Epidermal melanocyte (primary cell): ENCODE measurements at regions not wholly inside any gene's neighbourhood (a gene's known extent, or its start where the extent isn't known, plus 50 kb on each side); places are given as distances from the start of the nearest gene placed in this dataset.

Source experiments
- DNase-seq: peaks from one replicate; pipeline ENCODE4 v3.0.0; 2011; ENCODE audit warnings: low spot score; ENCODE audit not compliant: insufficient read length

DNA sequence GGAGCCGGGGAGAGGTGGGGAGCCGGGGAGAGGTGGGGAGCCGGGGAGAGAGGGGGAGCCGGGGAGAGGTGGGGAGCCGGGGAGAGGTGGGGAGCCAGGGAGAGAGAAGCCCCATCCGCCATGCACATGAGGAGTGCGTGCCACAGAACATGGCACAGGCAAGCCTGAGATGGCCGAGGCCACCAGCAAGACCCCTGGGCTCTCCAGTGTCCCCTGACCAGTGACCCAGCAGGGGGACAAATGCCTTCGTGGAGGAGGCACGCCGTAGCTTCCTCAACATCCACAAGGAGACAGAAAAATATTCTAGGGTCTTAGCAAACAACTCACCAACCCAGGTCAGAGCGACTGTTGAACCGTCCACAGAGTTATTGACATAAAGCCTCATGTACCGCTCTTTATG, 618.8 kb downstream of the TBC1D22A start:
- no peak for DNase-seq

DNA sequence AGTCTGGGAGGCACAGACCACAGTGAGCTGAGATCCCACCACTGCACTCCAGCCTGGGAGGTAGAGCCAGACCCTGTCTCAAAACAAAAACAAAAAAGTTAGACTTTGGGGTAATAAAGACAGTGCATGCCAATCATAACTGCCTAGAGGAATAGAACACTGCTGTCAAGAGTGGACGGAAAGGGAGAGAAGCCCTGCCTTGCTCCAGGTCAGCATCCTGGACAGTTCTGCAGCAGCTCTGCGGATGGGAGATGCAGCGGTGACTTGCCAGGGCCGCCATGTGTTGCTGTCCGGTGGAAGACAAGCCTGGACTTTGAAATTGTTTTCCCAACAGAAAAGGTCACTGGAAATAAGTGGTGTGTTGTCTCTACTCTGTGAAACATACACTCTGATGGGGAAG, 618.2 kb downstream of the TBC1D22A start:
- no peak for DNase-seq

GRCh38 chr22:47379037-47379436, 616.6 kb downstream of the TBC1D22A start:
- no peak for DNase-seq

DNA sequence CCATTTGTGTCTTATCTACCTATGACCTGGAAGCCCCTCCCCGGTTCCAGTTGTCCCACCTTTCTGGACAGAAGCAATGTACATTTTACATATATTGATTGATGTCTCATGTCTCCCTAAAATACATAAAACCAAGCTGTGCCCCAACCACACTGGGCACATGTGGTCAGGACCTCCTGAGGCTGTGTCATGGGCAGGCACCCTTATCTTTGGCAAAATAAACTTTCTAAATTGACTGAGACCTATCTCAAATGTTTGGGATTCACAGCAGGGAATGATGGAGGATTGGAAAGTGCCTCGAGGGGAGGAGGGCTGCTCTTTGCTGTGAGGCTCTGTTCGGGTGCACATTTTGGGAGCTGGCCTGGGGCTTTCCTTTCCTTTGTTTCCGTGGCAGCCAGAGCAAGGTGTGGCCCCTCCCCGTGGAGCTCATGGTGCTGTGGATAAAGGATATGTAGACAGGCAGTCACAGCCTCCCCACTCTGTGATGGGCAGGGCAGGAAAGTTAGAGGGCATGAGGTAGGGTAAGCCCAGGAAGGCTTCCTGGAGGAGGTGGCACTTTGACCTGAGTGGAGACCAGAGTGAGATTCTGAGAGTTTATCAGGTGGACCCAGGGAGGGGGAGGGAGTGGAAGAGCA, 615.6 kb downstream of the TBC1D22A start:
- DNase-seq, result no peak

DNA sequence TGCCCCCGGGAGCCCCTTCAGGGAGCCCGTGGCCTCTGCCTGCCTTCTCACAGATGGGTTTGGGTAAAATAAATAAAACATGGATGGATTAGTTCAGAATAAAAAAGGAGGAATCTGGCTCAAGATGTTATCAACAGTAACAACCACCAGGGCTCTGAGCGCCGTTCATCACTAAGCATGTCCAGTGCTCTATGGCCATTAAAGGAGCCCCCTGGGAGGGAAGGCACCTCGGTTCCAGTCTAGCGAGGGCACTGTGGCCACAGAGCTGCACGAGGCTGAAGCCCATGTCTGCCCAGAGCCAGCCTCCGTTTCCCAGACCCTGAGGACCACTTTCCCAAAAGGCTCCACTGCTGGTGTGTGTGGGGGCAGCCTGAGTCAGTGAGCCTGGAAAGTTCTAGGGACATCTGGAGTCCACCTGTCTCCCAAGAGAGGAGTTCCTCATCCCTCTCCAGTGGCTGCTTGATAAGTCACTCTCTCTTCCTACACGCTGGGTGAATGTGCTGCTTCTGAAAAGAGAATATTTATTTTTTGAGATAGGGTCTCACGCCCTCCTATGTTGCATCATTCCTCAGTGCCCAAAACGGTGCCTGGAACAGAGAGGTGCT, 614.6 kb downstream of the TBC1D22A start:
- no peak for DNase-seq

- DNase-seq, result no peak
Observed at GRCh38 chr22:47376322-47376700, 613.9 kb downstream of the TBC1D22A start.

DNA sequence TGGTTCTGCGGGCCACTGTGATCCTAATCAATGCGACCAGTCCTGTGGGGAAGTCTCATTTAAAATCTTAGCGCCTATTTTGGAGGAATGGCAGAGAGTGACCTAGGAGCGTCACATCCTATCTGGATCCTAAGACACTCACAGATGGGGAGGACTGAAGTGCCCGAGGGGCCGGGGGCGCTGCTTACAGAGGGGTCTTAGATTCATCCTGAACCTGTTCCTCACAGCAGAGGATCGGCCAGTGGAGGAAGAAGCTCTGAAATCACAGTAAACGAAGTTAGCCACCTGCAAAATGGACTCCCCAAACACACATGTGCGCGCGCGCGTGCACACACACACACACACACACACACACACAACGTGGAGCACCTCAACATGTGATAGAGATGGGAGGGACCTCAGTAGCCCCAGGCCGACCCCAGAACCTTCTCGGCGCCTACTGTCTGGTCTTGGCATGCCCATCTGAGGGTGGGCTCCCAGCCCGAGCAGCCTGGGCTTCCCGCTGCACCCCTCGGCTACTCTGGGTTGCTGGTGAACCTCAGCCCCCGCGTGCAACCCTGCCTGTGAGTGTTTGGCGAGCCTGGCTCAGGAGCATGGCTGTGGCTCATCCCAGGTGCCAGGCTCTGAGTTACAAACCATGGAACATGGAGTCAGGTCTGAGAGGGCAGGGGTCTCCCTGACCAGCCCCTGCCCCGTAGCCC, 613.3 kb downstream of the TBC1D22A start:
- DNase-seq, result no peak

DNA sequence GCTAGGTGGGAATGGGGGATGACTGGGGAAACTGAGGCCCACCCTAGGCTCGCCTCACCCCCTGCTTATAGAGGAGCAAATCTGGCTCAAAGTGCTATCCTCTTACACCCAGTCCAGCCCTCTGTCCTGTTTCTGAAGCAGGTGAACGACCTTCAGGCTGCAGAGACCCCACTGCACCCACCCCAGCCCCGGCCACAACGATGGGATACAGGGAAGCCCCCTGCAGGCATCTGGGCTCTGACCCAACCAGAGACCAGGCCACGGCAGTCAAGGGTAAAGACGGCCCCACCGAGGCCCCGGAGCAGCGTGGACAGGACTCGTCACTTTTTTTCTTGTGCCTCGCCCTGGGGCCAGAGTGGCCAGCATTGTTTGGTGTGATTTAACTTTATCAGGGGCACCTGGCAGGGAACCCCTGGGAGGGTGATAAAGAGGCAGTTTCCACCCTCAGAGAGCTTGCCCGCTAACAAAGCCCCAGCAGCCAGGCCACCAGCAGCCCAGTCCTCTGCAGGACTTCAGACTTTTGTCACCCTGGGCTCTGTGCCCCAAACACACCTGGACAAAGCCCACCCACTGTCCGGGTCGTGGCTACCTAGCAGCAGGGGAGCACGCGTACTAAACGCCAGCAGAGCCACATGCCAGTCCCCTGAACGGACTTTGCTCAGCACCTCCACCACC, 612.6 kb downstream of the TBC1D22A start:
- no peak for DNase-seq

DNA sequence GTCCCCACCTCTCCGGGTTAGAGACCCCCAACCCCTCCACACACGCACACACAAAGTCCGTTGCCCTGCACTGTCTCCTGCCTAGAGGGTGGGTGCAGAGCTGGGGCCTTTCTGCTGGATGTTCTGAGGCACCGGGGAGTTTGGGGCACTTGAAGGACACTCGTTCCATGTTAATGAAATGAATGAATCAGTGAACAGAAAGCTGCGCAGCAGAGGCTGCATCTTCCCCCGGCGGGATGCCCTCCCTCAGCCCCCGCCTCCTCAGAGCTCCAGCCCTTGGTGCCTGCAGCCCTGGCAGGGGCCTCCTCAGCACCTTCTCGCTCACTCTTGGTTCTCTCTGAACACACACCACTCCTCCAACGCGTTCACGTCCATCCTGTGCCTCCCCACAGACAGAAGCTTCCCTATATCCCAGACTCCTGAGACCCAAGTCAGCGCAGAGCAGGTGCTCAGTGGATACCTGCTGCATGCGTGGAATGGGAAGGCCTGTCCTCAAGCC, 611.9 kb downstream of the TBC1D22A start:
- no peak for DNase-seq

DNA sequence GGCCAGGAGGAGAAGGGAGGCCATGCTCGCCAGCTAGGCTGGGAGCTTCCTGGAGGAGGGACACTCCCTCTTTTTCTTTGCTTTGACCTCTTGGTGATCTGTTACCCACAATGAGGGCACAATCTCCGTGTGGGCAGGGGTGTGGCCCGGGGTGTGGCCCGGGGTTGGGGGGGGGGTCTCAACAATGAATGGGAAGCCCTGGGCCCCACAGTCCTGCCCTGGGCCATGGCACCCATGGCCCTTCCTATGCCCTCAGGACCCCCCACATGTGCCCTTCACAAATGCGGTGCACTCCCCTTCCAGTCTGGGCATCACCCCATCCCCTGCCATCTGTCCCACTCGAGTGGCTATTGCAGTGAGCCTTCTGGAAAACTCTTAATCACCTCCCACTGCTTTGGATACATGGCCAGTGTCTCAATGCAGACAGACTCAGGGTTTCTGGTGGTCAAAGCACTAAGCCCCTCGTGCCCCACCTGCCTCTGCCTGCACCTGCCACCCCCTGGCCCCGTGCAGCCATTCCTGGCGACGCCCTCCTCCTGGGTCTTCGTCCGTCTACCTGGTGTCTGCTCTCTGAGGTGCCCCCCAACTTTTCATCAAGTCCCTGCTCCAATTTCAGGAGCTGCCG, 611.3 kb downstream of the TBC1D22A start:
- no peak for DNase-seq

- no peak for DNase-seq
Observed at GRCh38 chr22:47372596-47373385, 610.3 kb downstream of the TBC1D22A start.

DNA sequence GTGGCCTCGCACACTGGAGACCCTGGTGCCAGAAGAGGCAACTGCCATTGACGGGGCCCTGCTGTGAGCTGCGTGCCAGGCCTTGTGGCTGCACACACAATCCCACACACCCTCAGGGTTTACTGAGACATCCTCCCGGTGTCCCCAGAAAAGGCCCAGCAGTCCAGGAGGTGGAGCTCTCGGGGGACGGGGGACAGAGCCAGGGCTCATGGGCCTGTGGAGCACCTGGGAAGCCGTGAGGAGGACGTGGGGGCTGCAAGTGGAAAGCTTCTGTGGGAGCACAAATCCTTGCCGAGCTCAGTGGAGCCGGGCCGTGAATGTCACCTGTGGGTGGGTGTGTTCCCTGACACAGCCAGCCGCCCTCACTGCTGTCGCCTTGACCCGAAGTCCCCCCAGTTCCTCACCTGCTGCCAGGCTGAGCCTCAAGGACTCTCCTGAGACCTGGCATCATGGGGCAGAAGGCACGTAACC, 609.7 kb downstream of the TBC1D22A start:
- no peak for DNase-seq

- no peak for DNase-seq
Observed at GRCh38 chr22:47371263-47372090, 609.0 kb downstream of the TBC1D22A start.

DNA sequence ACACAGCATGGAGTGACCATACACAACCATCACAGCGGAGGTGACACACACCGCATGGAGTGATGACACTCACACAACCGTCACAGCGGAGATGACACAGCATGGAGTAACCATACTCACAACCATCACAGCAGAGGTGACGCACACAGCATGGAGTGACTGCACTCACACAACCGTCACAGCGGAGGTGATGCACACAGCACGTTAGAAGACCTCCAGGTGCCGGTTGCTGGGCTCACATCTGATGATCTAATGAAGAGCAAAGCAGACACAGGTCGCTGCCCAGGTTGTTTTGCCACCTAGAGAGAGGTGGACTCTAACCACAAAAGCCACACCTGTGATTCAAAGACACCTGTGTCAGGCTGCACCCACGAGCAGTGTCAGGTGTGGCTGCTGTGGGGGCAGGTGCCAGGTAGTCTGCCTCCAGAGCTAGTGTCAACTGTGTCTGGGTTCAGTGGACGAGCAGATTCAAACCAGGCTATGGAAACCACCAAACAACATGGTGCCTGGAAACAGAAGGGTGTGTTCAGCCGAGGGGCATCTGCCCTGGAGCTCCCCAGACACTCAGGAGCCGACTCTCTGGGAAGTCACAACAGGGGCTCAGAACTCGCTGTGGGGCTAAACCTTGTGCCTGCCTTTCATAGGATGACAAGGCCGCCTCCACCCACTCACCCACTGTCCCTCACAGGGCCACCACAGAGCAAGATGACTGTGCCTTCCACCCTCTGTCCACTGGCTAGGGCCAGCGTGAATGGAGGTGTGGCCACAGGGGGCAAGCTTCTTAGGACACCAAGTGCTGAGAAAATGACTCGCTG, 608.2 kb downstream of the TBC1D22A start:
- no peak for DNase-seq

- DNase-seq, result no peak
Observed at GRCh38 chr22:47369431-47370015, 607.1 kb downstream of the TBC1D22A start.

GRCh38 chr22:47369020-47369419, 606.6 kb downstream of the TBC1D22A start:
- DNase-seq, result no peak

- no peak for DNase-seq
Observed at GRCh38 chr22:47367993-47368945, 605.8 kb downstream of the TBC1D22A start.
